Frontal cortex (tissue), 3 donors: ENCODE measurements at regions not wholly inside any gene's neighbourhood (a gene's known extent, or its start where the extent isn't known, plus 50 kb on each side); places are given as distances from the start of the nearest gene placed in this dataset.

Experiments
- DNase-seq, 2 donors: peaks; one replicate each; pipeline ENCODE4 v3.0.0; 2012; ENCODE audit warnings: low spot score in 2 of 2
- FAIRE-seq: peaks from 2 replicates; lab custom pipeline; 2012; peaks lifted over from hg19 to GRCh38; lab: Jason Lieb, UNC
- donor health status: control.
- donor health status: control.
- donor health status: control.

DNA sequence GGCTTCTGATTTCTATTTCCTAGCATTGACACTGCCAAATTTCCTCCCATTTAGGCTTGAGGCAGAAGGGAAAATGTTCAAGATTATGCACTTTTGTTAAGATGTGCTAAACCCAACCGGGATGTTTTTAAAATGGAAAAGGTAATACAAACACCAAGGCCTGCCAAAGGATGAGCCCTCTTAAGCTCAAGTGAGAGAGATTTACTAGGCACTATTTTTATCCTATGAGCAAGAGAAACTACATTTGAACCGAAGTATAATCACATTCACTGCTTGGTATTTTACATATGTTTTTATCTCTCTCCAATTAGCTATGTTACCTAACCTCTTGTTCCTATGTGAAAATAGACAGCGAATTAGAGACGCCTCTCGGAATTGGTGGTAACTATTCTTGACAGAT is 295.8 kb downstream of the GABRB3 start:
- DNase-seq: no peak
- no peak for FAIRE-seq

DNA sequence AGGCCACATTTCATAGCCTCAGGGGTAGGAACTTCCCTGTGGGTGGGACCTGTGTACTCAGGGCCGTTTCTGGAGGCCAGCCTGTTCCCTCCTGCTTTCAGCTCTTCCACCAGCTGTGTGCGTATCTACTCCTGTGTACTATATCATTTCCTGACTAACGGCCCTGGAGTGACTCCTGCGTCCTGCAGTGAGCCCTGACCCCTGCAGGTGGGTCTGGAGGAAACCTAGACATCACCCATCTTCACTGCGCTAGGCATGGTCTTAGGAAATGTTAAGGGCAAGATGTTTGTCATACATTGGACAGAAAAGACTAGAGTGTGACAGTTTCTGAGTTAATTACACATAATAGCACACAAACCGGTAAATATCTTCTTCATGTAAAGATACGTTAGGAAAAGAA is 297.3 kb downstream of the GABRB3 start:
- FAIRE-seq: no peak
- no peak for DNase-seq

DNA sequence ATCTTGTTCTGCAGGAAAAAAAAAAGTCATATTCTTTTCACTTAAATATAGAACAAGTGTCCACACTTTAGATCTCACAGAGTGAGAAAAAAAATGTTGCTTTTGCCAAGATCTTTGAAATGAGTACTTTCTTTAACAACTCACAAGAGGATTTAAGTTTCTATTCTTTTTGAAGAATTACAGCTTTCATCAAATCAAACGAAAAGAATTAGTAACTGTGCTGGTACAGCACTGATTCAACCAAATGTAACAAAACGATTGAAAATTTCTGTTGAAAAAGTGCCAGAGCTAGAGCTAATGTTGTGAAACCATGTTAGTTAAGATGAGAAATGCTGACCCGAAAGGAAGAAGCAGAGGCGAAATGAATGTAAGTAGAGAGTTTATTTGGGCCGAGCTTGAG is 300.2 kb downstream of the GABRB3 start:
- FAIRE-seq (no peak), DNase-seq (no peak)

DNA sequence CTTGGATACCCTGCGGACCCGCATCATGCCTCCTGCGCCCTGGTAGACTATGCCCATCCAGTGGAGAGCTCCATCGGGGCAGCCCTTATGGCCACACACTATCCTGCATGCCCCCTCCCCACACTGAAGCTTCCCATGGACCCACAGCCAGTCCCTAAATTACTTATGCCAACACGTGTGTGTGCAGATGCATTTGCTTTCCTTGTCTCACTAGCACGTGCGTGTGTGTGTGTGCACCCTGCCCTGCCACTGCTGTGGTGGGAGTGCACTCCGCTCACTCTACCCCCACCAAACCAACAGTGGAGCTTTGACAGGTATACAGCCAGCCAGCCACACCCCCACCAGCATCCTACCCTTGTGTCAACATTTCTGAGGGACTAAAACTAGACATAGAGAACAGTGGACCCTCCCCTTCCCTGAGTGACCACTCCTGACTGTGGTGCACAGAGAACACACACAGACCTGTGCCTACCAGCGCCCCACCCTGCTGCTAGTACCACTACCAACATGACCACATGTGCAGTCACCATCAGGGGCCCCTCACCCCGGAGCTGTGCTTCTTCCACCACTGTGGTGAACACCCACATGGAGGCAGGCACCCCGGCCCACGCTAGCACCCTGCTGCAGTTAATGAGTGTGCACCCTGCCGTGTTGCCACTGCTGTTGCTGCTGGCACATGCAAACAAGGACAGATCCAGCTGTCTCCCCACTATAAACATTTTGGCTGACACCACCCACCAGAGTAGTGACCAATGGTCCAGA is 310.8 kb downstream of the GABRB3 start:
- FAIRE-seq (no peak), DNase-seq (no peak)

DNA sequence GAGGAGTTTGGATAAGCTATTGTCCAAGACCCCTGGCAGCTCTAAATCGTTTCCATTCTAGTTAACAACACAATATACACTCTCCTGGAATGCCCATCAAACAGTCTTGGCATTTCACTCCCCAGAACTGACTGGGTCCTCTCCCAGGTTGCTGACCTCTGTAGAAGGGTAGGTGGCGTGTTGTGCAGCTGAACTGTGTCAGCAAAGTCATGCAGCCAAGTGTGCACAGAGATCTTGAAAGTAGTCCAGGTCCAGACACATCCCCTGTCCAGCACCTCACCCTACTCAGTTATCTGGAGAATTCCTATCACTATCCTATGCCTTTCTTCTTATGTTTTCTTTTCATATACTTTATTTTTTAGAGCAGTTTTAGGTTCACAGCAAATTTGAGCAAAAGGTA is 312.7 kb downstream of the GABRB3 start:
- no peak for FAIRE-seq
- DNase-seq: no peak

DNA sequence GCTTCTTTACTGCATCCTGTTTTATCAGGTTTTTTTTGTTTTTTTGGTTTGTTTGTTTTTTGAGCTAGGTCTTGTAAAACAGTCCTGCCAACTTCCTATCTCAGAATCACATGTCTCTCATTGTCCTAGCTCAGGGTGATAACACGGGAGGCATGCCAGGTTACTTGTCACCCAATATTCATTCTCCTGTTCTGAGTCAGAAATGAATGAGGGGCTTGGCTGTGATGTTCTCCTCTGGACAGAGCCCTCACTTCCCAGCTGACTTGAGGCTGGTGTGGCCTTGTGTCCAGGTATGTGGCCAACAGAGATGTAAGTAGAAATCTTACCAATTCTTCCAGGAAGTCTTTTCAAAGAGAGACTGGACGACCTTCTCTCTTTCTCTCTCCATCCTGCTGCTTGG is 317.0 kb downstream of the GABRB3 start:
- FAIRE-seq (no peak), DNase-seq (no peak)

DNA sequence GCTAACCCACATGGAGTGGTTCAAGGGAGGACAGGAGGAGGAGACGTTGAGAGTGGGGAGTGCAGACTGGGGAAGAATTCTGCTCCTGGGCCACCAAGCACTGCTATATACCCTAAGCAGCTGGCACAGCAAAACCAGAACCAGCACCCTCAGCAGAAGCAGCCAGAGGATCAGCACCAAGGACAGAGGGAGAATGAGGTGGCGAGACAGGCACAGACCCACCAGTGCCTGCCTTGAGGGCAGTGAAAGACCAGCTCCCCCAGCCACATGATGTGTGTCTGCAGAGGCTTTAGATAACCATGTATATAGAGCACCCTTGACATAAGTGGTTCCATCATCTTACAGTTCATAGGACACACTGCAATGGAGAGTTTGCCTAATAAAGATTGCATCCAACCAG is 319.0 kb downstream of the GABRB3 start:
- no peak for FAIRE-seq
- no peak for DNase-seq

DNA sequence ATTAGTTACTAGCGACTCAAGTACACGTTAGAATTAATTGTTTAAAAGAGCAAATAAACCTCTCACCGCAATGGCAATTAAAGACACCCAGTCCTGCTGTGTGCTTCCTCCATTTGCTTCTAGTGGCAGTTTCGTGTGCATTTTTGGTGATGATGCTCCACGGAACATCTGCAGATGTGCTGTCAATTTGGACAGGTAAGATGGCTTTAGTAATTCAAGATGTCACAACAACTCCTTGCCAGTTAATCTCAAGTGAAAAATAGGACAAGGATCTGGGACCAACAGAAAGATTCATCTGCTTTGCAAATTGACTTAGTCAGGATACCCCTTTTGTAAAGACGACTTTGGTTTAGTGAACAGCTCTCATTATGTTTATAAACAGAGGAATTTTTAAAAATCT is 320.9 kb downstream of the GABRB3 start:
- no peak for DNase-seq
- no peak for FAIRE-seq

DNA sequence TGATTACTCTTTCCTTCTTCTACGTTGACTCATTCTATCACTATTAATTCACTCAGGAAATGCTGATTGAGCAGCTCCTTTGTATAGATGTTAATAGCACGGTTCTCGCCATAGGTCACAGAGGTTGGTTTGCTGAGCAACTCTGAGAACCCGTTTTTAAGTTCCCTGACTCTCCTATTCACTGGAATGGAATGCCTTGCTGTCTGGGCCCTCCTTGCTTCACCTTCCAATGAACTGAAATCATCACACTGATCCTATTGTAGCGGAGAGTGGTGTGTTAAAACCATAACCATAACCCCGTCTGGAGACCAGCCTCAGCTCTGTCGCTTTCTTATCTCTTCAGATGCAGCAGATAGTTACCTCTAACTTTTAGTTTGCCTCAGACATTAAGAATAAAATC is 323.6 kb downstream of the GABRB3 start:
- DNase-seq: no peak
- FAIRE-seq: no peak

DNA sequence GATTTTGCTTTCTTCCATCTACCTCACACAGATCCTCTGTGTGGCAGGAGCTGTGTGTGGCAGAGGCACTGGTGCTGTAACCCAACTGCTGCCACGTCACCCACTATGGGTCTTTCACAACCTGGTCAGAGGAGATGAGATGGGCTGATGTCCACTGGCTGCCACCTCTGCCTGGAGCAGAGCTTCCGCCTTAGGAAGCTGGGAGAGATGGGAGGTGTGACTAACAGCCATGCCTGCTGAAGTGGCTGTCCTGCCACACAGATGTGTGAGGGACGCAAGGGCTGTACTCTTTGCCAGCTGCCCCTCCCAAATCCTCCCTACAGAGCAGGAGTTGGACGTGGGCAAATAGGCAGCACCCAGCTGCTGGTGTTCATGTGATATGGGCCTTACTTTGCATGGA is 329.5 kb downstream of the GABRB3 start:
- FAIRE-seq (no peak), DNase-seq (no peak)

DNA sequence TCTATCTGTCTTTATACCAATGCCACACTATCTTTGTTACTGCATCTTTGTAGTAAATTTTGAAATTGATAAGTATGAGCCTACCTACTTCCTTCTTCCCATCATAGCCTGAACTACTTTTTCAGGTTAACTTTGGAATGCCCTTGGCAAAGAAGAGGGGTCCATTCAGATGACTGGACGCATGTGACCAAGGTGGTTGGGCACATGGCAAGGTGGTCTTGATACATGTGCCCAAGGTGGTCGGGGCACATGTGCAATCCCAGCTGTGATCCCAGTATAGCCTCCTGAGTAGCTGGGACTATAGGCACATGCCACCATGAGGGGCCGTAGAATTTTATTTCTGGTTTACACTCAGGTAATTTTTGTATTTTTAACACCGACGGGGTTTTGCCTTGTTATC is 330.2 kb downstream of the GABRB3 start:
- DNase-seq (no peak), FAIRE-seq (no peak)

DNA sequence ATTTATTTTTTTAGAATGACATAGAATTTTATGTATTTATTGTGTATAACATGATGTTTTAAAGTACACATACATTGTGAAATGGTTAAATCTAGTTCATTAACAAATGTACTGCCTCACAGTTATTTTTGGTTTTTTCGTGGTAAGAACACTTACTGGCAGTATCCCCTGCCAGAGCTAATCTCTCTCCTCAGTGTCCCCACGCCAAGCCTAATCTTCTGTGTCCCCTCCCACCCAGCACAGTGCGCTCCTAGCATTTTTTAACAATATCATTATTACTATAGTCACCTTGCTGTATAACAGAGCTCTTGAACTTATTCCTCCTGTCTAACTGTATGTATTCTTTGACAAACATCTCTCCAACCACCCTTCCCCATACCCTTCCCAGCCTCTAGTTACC is 333.2 kb downstream of the GABRB3 start:
- no peak for FAIRE-seq

DNA sequence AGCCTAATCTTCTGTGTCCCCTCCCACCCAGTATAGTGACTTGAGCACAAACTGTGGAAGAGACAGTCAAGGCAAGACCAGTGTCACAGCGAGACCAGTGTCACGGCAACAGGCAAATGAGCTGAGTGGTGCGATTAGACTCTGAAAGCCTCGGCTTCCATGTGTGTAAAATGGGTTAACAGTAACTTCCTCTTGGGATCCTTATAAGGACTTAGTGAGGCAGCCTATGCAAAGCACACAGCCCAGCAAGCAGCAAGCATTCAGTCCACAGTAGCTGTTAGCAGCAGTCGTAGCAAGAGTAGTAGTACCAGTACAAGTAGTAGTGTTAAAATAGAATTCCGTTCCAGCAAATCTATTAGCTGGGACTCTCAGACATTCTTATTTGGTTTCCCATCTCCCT is 334.1 kb downstream of the GABRB3 start:
- FAIRE-seq (no peak), DNase-seq (no peak)

More for the DNA sequence above, 333.2 kb downstream of the GABRB3 start:
- DNase-seq: no peak

DNA sequence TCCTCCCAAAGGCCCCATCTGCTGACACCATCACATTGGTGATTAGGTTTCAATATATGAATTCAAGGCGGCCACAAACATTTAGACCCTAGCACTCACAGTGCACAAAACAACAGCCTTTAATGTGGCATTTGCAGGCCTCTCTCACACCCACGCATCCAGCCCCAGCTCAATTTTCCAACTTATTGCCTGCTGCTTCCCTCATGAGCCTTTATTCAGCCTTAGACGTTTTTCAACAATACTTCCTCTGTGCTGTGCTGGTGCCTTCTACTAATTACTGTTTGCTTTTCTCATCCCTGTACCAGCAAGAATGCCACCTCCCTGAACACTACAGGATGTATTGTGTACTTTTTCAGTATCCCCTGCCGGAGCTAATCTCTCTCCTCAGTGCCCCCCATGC is 334.6 kb downstream of the GABRB3 start:
- FAIRE-seq (no peak), DNase-seq (no peak)

DNA sequence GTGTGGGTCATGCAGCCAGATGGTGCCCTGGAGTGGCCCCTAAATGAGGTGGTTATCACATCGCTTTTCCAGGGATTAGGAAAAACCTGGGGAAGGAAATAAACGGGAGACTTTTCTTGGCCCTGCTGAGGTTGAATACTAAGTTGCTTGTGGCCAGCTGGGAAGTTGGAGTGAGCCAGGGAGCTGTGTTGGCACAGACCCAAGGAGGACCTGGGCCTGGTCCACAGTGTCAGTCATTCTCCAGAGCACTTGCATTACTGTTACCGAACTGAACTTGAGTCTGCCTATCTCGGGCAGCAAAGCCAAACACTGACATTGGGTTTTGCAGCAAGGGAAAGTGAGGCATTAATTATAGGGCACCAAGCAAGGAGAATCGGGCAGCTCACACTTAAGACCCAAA is 339.0 kb downstream of the GABRB3 start:
- FAIRE-seq: no peak
- no peak for DNase-seq

DNA sequence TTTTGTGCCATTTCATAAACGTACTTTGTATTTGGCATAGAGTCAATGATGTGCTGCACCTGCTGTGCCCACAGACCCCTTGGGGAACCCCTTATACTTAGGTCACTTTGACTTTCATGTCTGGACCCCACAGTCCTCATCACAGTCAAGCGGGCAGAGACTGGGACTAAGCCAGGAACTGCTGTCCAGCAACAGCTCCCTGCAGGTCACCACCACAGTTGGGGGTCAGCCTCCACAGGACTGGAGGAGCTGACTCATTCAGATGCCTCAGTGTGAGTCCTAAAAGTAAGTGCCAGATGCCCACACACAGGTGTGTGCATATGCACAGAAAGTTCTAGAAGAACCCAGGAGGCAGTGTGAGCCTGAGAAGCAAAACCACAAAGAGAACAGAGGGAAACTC is 339.8 kb downstream of the GABRB3 start:
- FAIRE-seq (no peak), DNase-seq (no peak)

DNA sequence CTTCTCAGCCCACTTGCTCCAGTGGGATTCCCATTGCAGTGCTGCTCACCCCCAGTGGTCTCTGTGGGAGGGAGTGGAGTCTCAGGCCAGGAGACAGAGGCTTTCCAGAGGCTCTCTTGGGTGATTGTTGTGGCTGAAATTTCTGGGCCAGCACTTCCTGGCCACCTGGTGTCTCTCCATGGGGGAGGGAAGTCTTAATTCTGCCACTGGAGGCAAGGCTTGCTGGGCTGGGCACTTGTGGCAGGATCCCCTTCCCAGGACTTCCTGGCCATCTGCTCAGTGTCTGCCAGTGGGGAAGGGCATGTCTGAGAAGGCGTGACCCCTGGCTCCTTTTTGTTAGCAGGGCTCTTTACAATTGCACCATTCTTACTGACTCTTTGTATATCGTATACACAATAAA is 351.8 kb downstream of the GABRB3 start:
- DNase-seq (no peak), FAIRE-seq (no peak)

DNA sequence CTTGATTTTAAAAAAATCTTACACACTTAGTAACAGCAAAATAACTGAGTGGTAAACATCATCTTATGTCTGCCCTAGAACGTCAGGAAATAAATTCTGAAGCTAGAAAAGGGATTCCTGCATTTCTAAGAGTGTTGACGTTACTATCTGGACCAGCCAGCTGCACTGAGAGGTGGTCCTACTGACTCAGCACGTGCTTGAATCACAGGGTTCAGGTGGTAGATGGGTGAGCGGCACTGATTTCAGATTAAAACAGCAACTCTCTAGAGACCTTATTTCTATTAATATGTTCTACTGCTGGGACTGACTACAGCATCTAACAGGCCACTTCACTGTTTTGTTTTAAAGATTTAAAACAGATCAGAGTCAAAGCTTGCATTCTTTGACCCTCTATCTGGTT is 377.2 kb downstream of the GABRB3 start:
- no peak for DNase-seq
- FAIRE-seq: no peak

DNA sequence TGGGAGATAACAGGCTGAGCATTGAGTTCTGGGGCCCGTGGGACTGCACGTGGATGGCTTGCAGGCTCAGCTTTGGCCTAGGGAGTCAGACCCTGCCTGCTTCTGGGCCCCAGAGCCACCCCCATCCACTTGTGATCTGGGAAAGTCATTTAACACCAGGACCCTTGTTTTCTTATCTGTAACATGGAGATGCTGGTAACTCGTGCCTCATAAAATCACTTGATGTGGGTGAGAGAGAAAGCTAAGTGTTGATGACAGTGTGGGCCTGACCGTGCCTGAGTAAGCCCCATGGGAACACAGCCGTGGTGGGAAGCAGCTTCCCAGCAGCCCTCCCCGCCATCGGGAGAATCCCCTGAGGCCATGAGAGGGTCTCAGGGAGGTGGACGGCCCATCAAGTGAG is 378.1 kb downstream of the GABRB3 start:
- DNase-seq: no peak
- no peak for FAIRE-seq

DNA sequence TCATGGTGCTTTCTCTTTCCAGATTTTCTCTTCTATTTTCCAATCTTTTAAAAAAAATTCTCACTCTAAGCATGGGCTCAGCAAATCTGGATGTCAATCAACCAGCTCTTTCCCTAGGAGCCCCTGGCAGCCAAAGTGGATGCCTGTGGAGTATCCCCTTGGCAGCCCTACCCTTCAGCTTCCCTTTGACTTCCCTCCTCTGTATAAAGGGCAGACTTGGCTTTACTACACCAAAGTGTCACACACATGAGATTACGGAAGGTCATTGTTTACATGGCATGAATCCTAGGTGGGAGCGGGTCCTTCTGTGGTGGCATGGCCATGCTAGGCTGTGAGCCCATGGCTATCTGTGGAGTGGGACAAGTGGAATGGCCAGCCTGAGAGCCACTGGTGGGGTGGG is 379.9 kb downstream of the GABRB3 start:
- no peak for FAIRE-seq
- DNase-seq: no peak

DNA sequence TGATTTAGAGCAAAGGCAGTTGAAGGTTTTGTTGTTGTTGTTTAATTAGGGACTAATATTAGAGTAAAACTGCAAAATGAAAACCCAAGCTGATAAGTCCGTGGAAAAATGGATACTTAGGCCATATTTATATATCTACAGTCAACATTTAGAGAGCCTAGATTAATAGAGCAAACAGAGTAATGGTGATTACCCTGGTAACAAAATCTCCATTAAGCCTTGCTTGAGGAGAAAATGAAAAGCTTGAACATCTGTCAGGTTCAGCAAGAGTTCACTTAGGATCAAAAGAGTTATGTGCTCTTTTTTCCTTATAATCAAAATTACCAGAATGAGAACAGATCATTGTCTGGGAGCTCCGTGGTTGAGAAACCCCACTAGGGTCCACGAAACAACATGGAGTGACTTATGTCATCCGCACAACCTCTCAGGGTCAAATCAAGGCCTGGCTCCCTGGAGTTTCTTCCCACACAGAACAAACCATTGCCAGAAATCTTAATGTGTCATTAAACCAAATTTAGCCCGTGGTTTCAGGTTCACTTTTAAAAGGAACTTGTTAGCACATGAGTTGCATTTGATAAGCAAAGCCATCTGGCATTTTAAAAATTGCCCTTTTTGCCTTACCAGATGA is 381.2 kb downstream of the GABRB3 start:
- FAIRE-seq (no peak), DNase-seq (no peak)

DNA sequence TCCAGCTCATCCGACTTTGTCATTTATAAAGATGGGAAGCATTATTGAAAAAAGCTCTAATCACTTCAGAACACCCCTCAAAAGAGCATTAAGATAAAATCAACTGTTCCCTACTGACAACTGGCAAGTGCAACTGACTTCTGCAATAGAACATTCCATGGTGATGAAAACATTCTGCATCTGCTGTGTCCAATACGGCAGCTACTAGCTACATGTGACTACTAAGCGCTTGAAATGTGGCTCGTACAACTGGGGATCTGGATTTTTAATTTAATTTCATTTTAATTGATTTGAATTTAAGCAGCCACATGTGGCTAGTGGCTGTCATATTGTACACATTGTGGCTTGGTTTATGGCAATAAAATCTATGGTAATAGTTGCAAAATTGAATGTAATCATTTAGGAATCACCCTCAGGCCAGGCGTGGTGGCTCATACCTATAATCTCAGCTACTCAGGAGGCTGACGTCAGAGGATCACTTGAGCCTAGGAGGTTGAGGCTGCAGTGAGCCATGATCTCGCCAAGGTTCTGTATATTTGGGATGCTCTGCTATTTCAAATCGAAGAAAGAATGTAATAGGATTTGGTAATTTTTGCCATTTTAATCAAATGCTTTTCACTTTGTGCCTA is 390.3 kb downstream of the GABRB3 start:
- no peak for FAIRE-seq
- DNase-seq: no peak
